ENCODE measurements at regions not wholly inside any gene's neighbourhood (a gene's known extent, or its start where the extent isn't known, plus 50 kb on each side); places are given as distances from the start of the nearest gene placed in this dataset.

DNA sequence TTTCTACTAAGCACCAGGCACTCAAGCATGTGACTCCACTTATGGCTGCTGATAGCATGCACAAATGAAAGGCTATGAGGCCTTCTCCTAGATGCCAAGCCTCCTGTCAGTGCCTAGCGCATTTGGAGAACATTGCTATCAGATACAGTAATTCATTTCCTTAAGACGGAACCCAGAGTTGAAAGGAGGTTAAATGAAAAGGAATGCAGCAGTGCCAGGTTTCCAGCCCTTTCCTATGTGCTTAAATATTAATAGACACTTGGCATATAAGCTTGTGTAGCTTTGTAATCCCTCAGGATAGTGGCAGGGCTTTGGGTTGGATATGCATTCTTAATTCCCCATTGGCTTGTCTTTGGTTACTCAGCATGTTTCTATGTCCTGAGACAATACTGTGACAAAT is 140.1 kb upstream of the FRY start:
- TF ChIP-seq, protein P1, sequence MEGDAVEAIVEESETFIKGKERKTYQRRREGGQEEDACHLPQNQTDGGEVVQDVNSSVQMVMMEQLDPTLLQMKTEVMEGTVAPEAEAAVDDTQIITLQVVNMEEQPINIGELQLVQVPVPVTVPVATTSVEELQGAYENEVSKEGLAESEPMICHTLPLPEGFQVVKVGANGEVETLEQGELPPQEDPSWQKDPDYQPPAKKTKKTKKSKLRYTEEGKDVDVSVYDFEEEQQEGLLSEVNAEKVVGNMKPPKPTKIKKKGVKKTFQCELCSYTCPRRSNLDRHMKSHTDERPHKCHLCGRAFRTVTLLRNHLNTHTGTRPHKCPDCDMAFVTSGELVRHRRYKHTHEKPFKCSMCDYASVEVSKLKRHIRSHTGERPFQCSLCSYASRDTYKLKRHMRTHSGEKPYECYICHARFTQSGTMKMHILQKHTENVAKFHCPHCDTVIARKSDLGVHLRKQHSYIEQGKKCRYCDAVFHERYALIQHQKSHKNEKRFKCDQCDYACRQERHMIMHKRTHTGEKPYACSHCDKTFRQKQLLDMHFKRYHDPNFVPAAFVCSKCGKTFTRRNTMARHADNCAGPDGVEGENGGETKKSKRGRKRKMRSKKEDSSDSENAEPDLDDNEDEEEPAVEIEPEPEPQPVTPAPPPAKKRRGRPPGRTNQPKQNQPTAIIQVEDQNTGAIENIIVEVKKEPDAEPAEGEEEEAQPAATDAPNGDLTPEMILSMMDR (IDR thresholded peaks at IDR 0.05; ENCODE audit: low read length, missing control alignments): no peak
- no peak for DNase-seq (ENCODE audit: low read depth)
- H3K4me3 ChIP-seq (replicated peaks; ENCODE audit: low read depth, low read length): no peak overlapping the region

DNA sequence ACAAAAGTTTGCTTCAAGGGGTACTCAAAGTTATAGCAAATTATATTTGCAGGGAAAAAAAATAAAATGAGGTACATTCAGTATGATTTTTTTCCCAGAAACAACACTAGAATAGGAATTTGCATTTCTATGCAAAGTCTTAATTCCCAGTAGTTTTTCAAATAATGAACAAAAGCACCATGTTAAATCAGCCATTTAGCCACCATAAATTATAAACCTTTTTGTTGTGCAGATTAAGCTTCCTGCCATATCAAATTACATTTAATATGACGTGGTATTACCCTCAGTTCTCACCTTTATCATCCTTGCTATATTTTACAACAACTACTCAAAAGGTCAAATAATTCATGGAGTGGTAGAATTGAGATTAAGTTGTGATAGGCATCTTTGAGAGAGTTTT is 136.6 kb upstream of the FRY start:
- no peak overlapping the region for H3K4me3 ChIP-seq (replicated peaks; ENCODE audit: low read depth, low read length)
- TF ChIP-seq, protein P1 (IDR thresholded peaks at IDR 0.05; ENCODE audit: low read length, missing control alignments): no peak
- no peak for DNase-seq (ENCODE audit: low read depth)

DNA sequence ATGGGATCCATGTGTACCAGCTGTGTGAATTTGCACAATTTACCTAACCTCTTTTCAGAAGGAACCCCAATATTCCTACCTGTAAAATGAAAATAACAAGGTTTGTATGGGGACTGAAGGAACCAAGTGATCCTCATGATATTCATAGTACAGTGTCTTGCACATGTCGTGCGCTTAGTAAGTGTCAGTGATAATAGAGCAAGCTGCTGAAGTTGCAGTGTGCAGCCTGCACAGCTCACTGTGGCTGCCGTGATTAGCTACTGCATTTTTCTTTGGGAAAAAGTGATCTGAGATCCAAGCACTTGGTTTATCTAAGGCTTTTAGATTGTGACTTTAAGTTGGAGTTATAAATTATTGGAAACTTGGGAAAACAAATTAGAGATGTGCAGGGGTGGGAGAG is 135.9 kb upstream of the FRY start:
- H3K4me3 ChIP-seq (replicated peaks; ENCODE audit: low read depth, low read length): no peak overlapping the region
- no peak for DNase-seq (ENCODE audit: low read depth)
- TF ChIP-seq, protein P1 (IDR thresholded peaks at IDR 0.05; ENCODE audit: low read length, missing control alignments): no peak

DNA sequence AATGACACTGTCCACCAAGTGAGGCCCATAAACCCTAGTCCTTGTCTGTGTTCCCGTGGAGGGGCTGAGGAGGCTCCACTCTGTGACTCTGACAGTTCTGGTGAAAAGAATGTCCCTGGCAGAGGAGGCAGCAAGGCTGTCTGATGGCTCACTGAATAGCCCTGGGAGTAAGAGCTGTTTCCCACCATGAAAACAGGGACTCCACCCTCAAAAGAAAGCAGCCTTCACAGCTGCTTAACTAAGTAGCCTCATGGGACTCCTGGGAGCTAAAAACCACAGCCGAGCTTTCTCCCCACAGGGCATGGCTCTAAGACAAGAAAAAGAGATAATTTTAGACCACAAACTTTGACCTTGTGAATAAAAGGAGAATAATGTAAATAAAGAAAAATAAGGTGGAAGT is 135.1 kb upstream of the FRY start:
- H3K4me3 ChIP-seq (replicated peaks; ENCODE audit: low read depth, low read length): no peak overlapping the region
- TF ChIP-seq, protein P1 (IDR thresholded peaks at IDR 0.05; ENCODE audit: low read length, missing control alignments): no peak
- peak; percentile 68 for DNase-seq (ENCODE audit: low read depth)

DNA sequence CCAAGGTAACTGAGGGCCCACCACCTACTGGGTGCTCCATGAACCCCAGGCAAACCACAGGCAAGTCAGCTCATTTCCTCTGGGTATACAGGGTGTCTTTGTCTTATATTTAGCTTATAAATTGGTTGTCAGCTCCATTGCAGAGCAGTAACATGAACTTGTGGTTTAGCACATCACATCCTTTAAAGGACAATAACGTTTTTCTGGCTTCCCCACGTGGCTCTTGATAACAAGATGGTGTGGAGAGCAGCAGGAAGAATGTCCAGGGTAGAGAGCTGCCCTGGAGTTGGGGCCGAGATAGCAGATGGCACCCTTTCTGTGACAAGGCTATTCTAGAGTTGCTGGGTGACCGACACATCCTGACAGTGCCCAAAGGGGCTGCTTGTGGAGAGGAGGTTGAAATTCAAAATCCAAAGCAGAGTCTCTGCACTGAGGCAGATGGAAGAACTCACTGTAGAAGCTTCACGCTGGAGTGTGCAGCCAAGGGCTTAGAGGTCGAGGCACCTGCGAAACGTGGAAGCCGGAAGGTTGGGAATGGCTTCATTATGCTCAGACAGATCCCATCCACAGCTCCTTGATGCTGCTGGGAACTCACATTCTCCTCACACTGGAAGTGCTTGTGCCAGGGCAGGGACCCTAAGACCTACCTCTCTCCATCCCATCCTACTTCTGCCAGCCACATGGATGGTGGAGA is 133.0 kb upstream of the FRY start:
- H3K4me3 ChIP-seq (replicated peaks; ENCODE audit: low read depth, low read length): no peak overlapping the region
- DNase-seq (ENCODE audit: low read depth): no peak
- TF ChIP-seq, protein P1 (IDR thresholded peaks at IDR 0.05; ENCODE audit: low read length, missing control alignments): no peak

DNA sequence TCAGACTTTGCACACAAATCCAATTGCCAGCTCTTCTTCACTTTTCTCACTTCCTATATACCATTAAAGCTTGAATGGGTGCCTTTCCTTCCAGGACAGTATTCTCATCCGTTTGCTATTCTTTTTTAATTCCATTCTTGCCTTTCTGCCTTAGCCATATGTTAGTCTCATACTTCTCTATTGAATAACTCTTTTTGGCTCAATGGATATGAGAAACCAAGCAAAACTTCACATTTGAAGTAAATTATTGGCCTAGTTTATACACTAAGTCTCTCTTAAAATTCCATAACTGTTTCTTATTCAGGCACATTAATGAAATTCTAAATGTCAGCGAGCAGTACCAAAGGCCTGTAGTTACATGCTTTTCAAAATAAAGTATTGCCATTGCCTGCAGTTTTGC is 129.6 kb upstream of the FRY start:
- TF ChIP-seq, protein P1 (IDR thresholded peaks at IDR 0.05; ENCODE audit: low read length, missing control alignments): no peak
- no peak for DNase-seq (ENCODE audit: low read depth)
- no peak overlapping the region for H3K4me3 ChIP-seq (replicated peaks; ENCODE audit: low read depth, low read length)
